ENCODE measurements at regions not wholly inside any gene's neighbourhood (a gene's known extent, or its start where the extent isn't known, plus 50 kb on each side); places are given as distances from the start of the nearest gene placed in this dataset.

GRCh38 chr11:15613251-15613650 is 498.5 kb downstream of the INSC start:
- TF ChIP-seq, protein P1, sequence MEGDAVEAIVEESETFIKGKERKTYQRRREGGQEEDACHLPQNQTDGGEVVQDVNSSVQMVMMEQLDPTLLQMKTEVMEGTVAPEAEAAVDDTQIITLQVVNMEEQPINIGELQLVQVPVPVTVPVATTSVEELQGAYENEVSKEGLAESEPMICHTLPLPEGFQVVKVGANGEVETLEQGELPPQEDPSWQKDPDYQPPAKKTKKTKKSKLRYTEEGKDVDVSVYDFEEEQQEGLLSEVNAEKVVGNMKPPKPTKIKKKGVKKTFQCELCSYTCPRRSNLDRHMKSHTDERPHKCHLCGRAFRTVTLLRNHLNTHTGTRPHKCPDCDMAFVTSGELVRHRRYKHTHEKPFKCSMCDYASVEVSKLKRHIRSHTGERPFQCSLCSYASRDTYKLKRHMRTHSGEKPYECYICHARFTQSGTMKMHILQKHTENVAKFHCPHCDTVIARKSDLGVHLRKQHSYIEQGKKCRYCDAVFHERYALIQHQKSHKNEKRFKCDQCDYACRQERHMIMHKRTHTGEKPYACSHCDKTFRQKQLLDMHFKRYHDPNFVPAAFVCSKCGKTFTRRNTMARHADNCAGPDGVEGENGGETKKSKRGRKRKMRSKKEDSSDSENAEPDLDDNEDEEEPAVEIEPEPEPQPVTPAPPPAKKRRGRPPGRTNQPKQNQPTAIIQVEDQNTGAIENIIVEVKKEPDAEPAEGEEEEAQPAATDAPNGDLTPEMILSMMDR (IDR thresholded peaks at IDR 0.05): no peak
- no peak for TF ChIP-seq EP300 (IDR thresholded peaks at IDR 0.05; ENCODE audit: low read depth)
- no peak for TF ChIP-seq POLR2A (IDR thresholded peaks at IDR 0.05)
